Smooth muscle cell (in vitro differentiated cells): ENCODE measurements at regions not wholly inside any gene's neighbourhood (a gene's known extent, or its start where the extent isn't known, plus 50 kb on each side); places are given as distances from the start of the nearest gene placed in this dataset.

Experiments
- DNase-seq: peaks from one replicate; lab custom pipeline; 2025; ENCODE audit not compliant: unreplicated experiment; lab: John Stamatoyannopoulos, UW
- H2AFZ ChIP-seq: fragments of 200-600 bp; sonication (generic); 2 replicates; pipeline ENCODE4 v1.6.0; 2016; ENCODE audit warnings: antibody characterized with exemption, low read depth, mild to moderate bottlenecking
- H3F3A ChIP-seq: fragments of 200-600 bp; sonication (generic); 2 replicates; pipeline ENCODE4 v1.6.0; 2017; ENCODE audit warnings: antibody characterized with exemption, low read depth
- H3K27ac ChIP-seq: fragments of 200-600 bp; sonication (generic); 2 replicates; pipeline ENCODE4 v1.5.1; 2016; ENCODE audit warnings: low read depth, mild to moderate bottlenecking
- H3K27me3 ChIP-seq: fragments of 200-600 bp; sonication (generic); 2 replicates; pipeline ENCODE4 v1.6.1; 2016; ENCODE audit warnings: low read depth, mild to moderate bottlenecking
- H3K36me3 ChIP-seq: fragments of 200-600 bp; sonication (generic); 2 replicates; pipeline ENCODE4 v1.5.1; 2016; ENCODE audit warnings: low read depth
- H3K4me1 ChIP-seq: fragments of 200-600 bp; sonication (generic); 2 replicates; pipeline ENCODE4 v1.5.1; 2016; ENCODE audit warnings: low read depth
- H3K4me2 ChIP-seq: fragments of 200-600 bp; sonication (generic); 2 replicates; pipeline ENCODE4 v1.6.0; 2016; ENCODE audit warnings: mild to moderate bottlenecking
- H3K4me3 ChIP-seq: fragments of 200-600 bp; sonication (generic); 2 replicates; pipeline ENCODE4 v1.5.1; 2016; ENCODE audit warnings: mild to moderate bottlenecking
- H3K79me2 ChIP-seq: fragments of 200-600 bp; sonication (generic); 2 replicates; pipeline ENCODE4 v1.6.0; 2016; ENCODE audit warnings: low read depth, mild to moderate bottlenecking
- H3K9ac ChIP-seq: fragments of 200-600 bp; sonication (generic); 2 replicates; pipeline ENCODE4 v1.6.0; 2016; ENCODE audit warnings: low read depth
- H3K9me3 ChIP-seq: fragments of 200-600 bp; sonication (generic); replicated peaks from 2 replicates; pipeline ENCODE4 v1.5.1; 2016; ENCODE audit warnings: low read depth
- H4K20me1 ChIP-seq: fragments of 200-600 bp; sonication (generic); 2 replicates; pipeline ENCODE4 v1.6.0; 2016; ENCODE audit warnings: low read depth
- CTCF ChIP-seq: fragments of 200-600 bp; sonication (generic); IDR thresholded peaks from 2 replicates; pipeline ENCODE4 v1.5.1; 2017; ENCODE audit warnings: borderline replicate concordance, mild to moderate bottlenecking, antibody characterized with exemption; ENCODE audit not compliant: insufficient read depth, poor library complexity, severe bottlenecking
- WGBS: methylation state at CpG from one replicate; pipeline ENCODE4 v1.1.7; 2016; ENCODE audit warnings: low lambda C conversion rate; 5-methylcytosine and 5-hydroxymethylcytosine counted together

GRCh38 chr22:26827611-26828010 lies 170.2 kb downstream of the MIAT start:
- no peaks in the 10 kb centered on the region for H3K4me1 ChIP-seq
- no peak overlapping the region for H3K4me3 ChIP-seq
- 79% methylated on average over 4 of the region's 4 CpGs for WGBS
- H3K27ac ChIP-seq, result no peak overlapping the region
- H3K36me3 ChIP-seq, result no peaks in the 10 kb centered on the region
- peaks cover 10% of the 10 kb centered on the region for H3K27me3 ChIP-seq
- no peaks in the 10 kb centered on the region for H3K79me2 ChIP-seq
- H3F3A ChIP-seq, result no peaks in the 10 kb centered on the region
- no peak overlapping the region for H3K9ac ChIP-seq
- no peaks in the 10 kb centered on the region for H3K9me3 ChIP-seq
- no peak overlapping the region for H3K4me2 ChIP-seq
- H4K20me1 ChIP-seq, result no peaks in the 10 kb centered on the region
- TF ChIP-seq CTCF, result no peak
- no peak overlapping the region for H2AFZ ChIP-seq
- DNase-seq, result no peak

GRCh38 chr22:26828311-26828710 lies 170.9 kb downstream of the MIAT start:
- 82% methylated on average over 3 of the region's 3 CpGs for WGBS

GRCh38 chr22:26830837-26831236 lies 173.4 kb downstream of the MIAT start:
- Histone ChIP-seq H3F3A (no peaks in the 10 kb centered on the region), H4K20me1 (no peaks in the 10 kb centered on the region), H3K4me3 (no peak overlapping the region), H3K9ac (no peak overlapping the region), H3K9me3 (no peaks in the 10 kb centered on the region), H2AFZ (no peak overlapping the region), H3K36me3 (no peaks in the 10 kb centered on the region), H3K27ac (no peak overlapping the region), H3K79me2 (no peaks in the 10 kb centered on the region), H3K4me2 (no peak overlapping the region), H3K27me3 (peaks cover 38% of the 10 kb centered on the region), H3K4me1 (no peaks in the 10 kb centered on the region)
- 78% methylated on average over 4 of the region's 4 CpGs for WGBS
- no peak for DNase-seq
- no peak for TF ChIP-seq CTCF

More at GRCh38 chr22:26828311-26828710, 170.9 kb downstream of the MIAT start:
- no peak overlapping the region for H2AFZ ChIP-seq
- no peaks in the 10 kb centered on the region for H3K36me3 ChIP-seq
- H3K27ac ChIP-seq, result no peak overlapping the region
- no peak overlapping the region for H3K4me2 ChIP-seq
- peaks cover 18% of the 10 kb centered on the region for H3K27me3 ChIP-seq
- TF ChIP-seq CTCF, result no peak
- no peak for DNase-seq
- H3K9me3 ChIP-seq, result no peaks in the 10 kb centered on the region
- H4K20me1 ChIP-seq, result no peaks in the 10 kb centered on the region
- no peak overlapping the region for H3K9ac ChIP-seq
- no peaks in the 10 kb centered on the region for H3K4me1 ChIP-seq
- no peaks in the 10 kb centered on the region for H3F3A ChIP-seq
- H3K79me2 ChIP-seq, result no peaks in the 10 kb centered on the region
- H3K4me3 ChIP-seq, result no peak overlapping the region

GRCh38 chr22:26835023-26835422 lies 177.6 kb downstream of the MIAT start:
- Histone ChIP-seq H3K27ac (no peak overlapping the region), H4K20me1 (no peaks in the 10 kb centered on the region), H3K36me3 (no peaks in the 10 kb centered on the region), H3K4me3 (no peak overlapping the region), H3K4me1 (no peaks in the 10 kb centered on the region), H3K27me3 (peaks cover 43% of the 10 kb centered on the region), H3K79me2 (no peaks in the 10 kb centered on the region), H3F3A (no peaks in the 10 kb centered on the region), H3K9ac (no peak overlapping the region), H3K9me3 (no peaks in the 10 kb centered on the region), H3K4me2 (no peak overlapping the region), H2AFZ (no peak overlapping the region)
- WGBS, result 93% methylated on average over 6 of the region's 6 CpGs
- DNase-seq, result no peak
- no peak for TF ChIP-seq CTCF
